ENCODE measurements at regions not wholly inside any gene's neighbourhood (a gene's known extent, or its start where the extent isn't known, plus 50 kb on each side); places are given as distances from the start of the nearest gene placed in this dataset.

GRCh38 chr11:104408630-104409029 lies 244.7 kb upstream of the PDGFD start:
- DNase-seq (no peak), ATAC-seq (ENCODE audit: low read depth) (no peak)
- Mint-ChIP-seq H3K4me1 (no peaks in the 10 kb centered on the region), H3K9me3 (no peaks in the 10 kb centered on the region), H3K4me3 (no peak overlapping the region), H3K27me3 (no peaks in the 10 kb centered on the region), H3K27ac (no peak overlapping the region), H3K36me3 (no peaks in the 10 kb centered on the region)
- POLR2A ChIA-PET, result no interaction called here

- POLR2A ChIA-PET, result no interaction called here
- no peaks in the 10 kb centered on the region for H3K4me1 Mint-ChIP-seq
- no peaks in the 10 kb centered on the region for H3K36me3 Mint-ChIP-seq
- no peak overlapping the region for H3K4me3 Mint-ChIP-seq
- H3K9me3 Mint-ChIP-seq, result no peaks in the 10 kb centered on the region
- DNase-seq (no peak), ATAC-seq (ENCODE audit: low read depth) (no peak)
- no peak overlapping the region for H3K27ac Mint-ChIP-seq
- H3K27me3 Mint-ChIP-seq, result no peaks in the 10 kb centered on the region
Measured at GRCh38 chr11:104405277-104405676, 241.3 kb upstream of the PDGFD start.

GRCh38 chr11:104404231-104405175 lies 240.6 kb upstream of the PDGFD start:
- Mint-ChIP-seq H3K27ac (no peak overlapping the region), H3K4me1 (no peaks in the 10 kb centered on the region), H3K4me3 (no peak overlapping the region), H3K27me3 (no peaks in the 10 kb centered on the region), H3K36me3 (no peaks in the 10 kb centered on the region), H3K9me3 (no peaks in the 10 kb centered on the region)
- DNase-seq (no peak), ATAC-seq (ENCODE audit: low read depth) (no peak)
- POLR2A ChIA-PET, result no interaction called here

- Mint-ChIP-seq H3K9me3 (no peaks in the 10 kb centered on the region), H3K27me3 (no peaks in the 10 kb centered on the region), H3K27ac (no peak overlapping the region), H3K4me1 (no peaks in the 10 kb centered on the region), H3K36me3 (no peaks in the 10 kb centered on the region), H3K4me3 (no peak overlapping the region)
- DNase-seq, result no peak
- no peak for ATAC-seq (ENCODE audit: low read depth)
- POLR2A ChIA-PET, result no interaction called here
Measured at GRCh38 chr11:104402812-104403521, 239.0 kb upstream of the PDGFD start.

GRCh38 chr11:104394508-104394907 lies 230.6 kb upstream of the PDGFD start:
- Mint-ChIP-seq H3K4me3 (no peak overlapping the region), H3K27me3 (no peaks in the 10 kb centered on the region), H3K9me3 (no peaks in the 10 kb centered on the region), H3K27ac (no peak overlapping the region), H3K4me1 (no peaks in the 10 kb centered on the region), H3K36me3 (no peaks in the 10 kb centered on the region)
- POLR2A ChIA-PET, result no interaction called here
- DNase-seq (no peak), ATAC-seq (ENCODE audit: low read depth) (no peak)

- no peak overlapping the region for H3K4me3 Mint-ChIP-seq
- no peak overlapping the region for H3K27ac Mint-ChIP-seq
- no peaks in the 10 kb centered on the region for H3K4me1 Mint-ChIP-seq
- ATAC-seq (ENCODE audit: low read depth) (no peak), DNase-seq (no peak)
- POLR2A ChIA-PET, result no interaction called here
- H3K36me3 Mint-ChIP-seq, result no peaks in the 10 kb centered on the region
- no peaks in the 10 kb centered on the region for H3K9me3 Mint-ChIP-seq
- no peaks in the 10 kb centered on the region for H3K27me3 Mint-ChIP-seq
Measured at GRCh38 chr11:104390651-104391050, 226.7 kb upstream of the PDGFD start.

- H3K9me3 Mint-ChIP-seq, result no peaks in the 10 kb centered on the region
- ATAC-seq (ENCODE audit: low read depth) (no peak), DNase-seq (no peak)
- H3K27me3 Mint-ChIP-seq, result no peaks in the 10 kb centered on the region
- H3K4me1 Mint-ChIP-seq, result no peaks in the 10 kb centered on the region
- H3K36me3 Mint-ChIP-seq, result no peaks in the 10 kb centered on the region
- H3K27ac Mint-ChIP-seq, result no peak overlapping the region
- H3K4me3 Mint-ChIP-seq, result no peak overlapping the region
- POLR2A ChIA-PET, result no interaction called here
Measured at GRCh38 chr11:104385884-104386283, 221.9 kb upstream of the PDGFD start.

- Mint-ChIP-seq H3K4me3 (no peak overlapping the region), H3K27me3 (no peaks in the 10 kb centered on the region), H3K9me3 (no peaks in the 10 kb centered on the region), H3K27ac (no peak overlapping the region), H3K4me1 (no peaks in the 10 kb centered on the region), H3K36me3 (no peaks in the 10 kb centered on the region)
- POLR2A ChIA-PET, result no interaction called here
- DNase-seq (no peak), ATAC-seq (ENCODE audit: low read depth) (no peak)
Measured at GRCh38 chr11:104380358-104380757, 216.4 kb upstream of the PDGFD start.

GRCh38 chr11:104372111-104372510 lies 208.2 kb upstream of the PDGFD start:
- H3K27ac Mint-ChIP-seq, result no peak overlapping the region
- no peaks in the 10 kb centered on the region for H3K4me1 Mint-ChIP-seq
- DNase-seq (no peak), ATAC-seq (ENCODE audit: low read depth) (no peak)
- POLR2A ChIA-PET, result no interaction called here
- no peaks in the 10 kb centered on the region for H3K36me3 Mint-ChIP-seq
- H3K4me3 Mint-ChIP-seq, result no peak overlapping the region
- H3K27me3 Mint-ChIP-seq, result no peaks in the 10 kb centered on the region
- H3K9me3 Mint-ChIP-seq, result no peaks in the 10 kb centered on the region

- H3K27me3 Mint-ChIP-seq, result no peaks in the 10 kb centered on the region
Measured at GRCh38 chr11:104370478-104370877, 206.5 kb upstream of the PDGFD start.

GRCh38 chr11:104369761-104370160 lies 205.8 kb upstream of the PDGFD start:
- POLR2A ChIA-PET, result no interaction called here
- ATAC-seq (ENCODE audit: low read depth), result no peak
- Mint-ChIP-seq H3K36me3 (no peaks in the 10 kb centered on the region), H3K4me1 (no peaks in the 10 kb centered on the region), H3K27ac (no peak overlapping the region), H3K4me3 (no peak overlapping the region), H3K9me3 (peaks cover 2% of the 10 kb centered on the region), H3K27me3 (no peaks in the 10 kb centered on the region)
- DNase-seq, result no peak

More at GRCh38 chr11:104370478-104370877, 206.5 kb upstream of the PDGFD start:
- no peak overlapping the region for H3K4me3 Mint-ChIP-seq
- no peak for DNase-seq
- no peaks in the 10 kb centered on the region for H3K9me3 Mint-ChIP-seq
- no peaks in the 10 kb centered on the region for H3K4me1 Mint-ChIP-seq
- POLR2A ChIA-PET, result no interaction called here
- ATAC-seq (ENCODE audit: low read depth), result no peak
- no peaks in the 10 kb centered on the region for H3K36me3 Mint-ChIP-seq
- no peak overlapping the region for H3K27ac Mint-ChIP-seq

- no peak overlapping the region for H3K4me3 Mint-ChIP-seq
- POLR2A ChIA-PET, result no interaction called here
- peaks cover 3% of the 10 kb centered on the region for H3K27me3 Mint-ChIP-seq
- H3K9me3 Mint-ChIP-seq, result peaks cover 2% of the 10 kb centered on the region
- no peak overlapping the region for H3K27ac Mint-ChIP-seq
- H3K36me3 Mint-ChIP-seq, result no peaks in the 10 kb centered on the region
- ATAC-seq (ENCODE audit: low read depth) (no peak), DNase-seq (no peak)
- H3K4me1 Mint-ChIP-seq, result no peaks in the 10 kb centered on the region
Measured at GRCh38 chr11:104366321-104366734, 202.4 kb upstream of the PDGFD start.

- H3K4me1 Mint-ChIP-seq, result no peaks in the 10 kb centered on the region
- no peak overlapping the region for H3K27ac Mint-ChIP-seq
- H3K27me3 Mint-ChIP-seq, result peaks cover 3% of the 10 kb centered on the region
- ATAC-seq (ENCODE audit: low read depth) (no peak), DNase-seq (no peak)
- peaks cover 2% of the 10 kb centered on the region for H3K9me3 Mint-ChIP-seq
- no peaks in the 10 kb centered on the region for H3K36me3 Mint-ChIP-seq
- no peak overlapping the region for H3K4me3 Mint-ChIP-seq
- POLR2A ChIA-PET, result no interaction called here
Measured at GRCh38 chr11:104365676-104366075, 201.7 kb upstream of the PDGFD start.

- Mint-ChIP-seq H3K4me3 (no peak overlapping the region), H3K9me3 (peaks cover 2% of the 10 kb centered on the region), H3K27ac (no peak overlapping the region), H3K36me3 (no peaks in the 10 kb centered on the region), H3K4me1 (no peaks in the 10 kb centered on the region), H3K27me3 (peaks cover 3% of the 10 kb centered on the region)
- POLR2A ChIA-PET, result no interaction called here
- no peak for ATAC-seq (ENCODE audit: low read depth)
- DNase-seq, result no peak
Measured at GRCh38 chr11:104361975-104362374, 198.0 kb upstream of the PDGFD start.
